ENCODE measurements at regions not wholly inside any gene's neighbourhood (a gene's known extent, or its start where the extent isn't known, plus 50 kb on each side); places are given as distances from the start of the nearest gene placed in this dataset.

- TF ChIP-seq POLR2A (IDR thresholded peaks at IDR 0.05) (no peak), CTCF (IDR thresholded peaks at IDR 0.05) (no peak)
These were observed 554.5 kb upstream of the MAP3K7 start for GRCh38 chr6:91141346-91141745.
